LNCAP (cell line): ENCODE measurements at regions not wholly inside any gene's neighbourhood (a gene's known extent, or its start where the extent isn't known, plus 50 kb on each side); places are given as distances from the start of the nearest gene placed in this dataset.
A peak's percentile ranks its signal among the peaks of the same experiment; 100 is the strongest.

Experiments
- TF ChIP-seq, protein P1 (sequence below): fragments of 450-650 bp; IDR thresholded peaks from 2 replicates; pipeline ENCODE4 v1.5.1; 2017; ENCODE audit warnings: mild to moderate bottlenecking

DNA sequence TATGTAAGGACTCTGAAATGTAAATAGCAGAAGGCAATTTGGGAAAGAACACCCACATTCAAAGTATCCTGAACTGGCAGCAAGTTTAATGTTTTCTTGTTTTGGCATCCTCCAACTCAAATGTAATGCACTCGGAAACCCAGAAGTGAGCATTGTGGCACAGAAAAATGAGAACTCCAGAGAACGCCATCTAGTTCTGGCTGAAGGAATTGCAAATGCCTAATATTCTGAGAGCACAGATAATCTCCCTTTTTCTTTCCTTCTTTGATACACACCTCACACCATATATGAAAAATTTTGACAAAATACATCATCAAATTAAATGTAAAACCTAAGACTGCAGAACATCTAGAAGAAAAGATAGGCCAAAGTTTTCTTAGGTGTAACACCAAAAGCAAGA is 52.1 kb downstream of the PWWP3B start:
- TF ChIP-seq, protein P1, sequence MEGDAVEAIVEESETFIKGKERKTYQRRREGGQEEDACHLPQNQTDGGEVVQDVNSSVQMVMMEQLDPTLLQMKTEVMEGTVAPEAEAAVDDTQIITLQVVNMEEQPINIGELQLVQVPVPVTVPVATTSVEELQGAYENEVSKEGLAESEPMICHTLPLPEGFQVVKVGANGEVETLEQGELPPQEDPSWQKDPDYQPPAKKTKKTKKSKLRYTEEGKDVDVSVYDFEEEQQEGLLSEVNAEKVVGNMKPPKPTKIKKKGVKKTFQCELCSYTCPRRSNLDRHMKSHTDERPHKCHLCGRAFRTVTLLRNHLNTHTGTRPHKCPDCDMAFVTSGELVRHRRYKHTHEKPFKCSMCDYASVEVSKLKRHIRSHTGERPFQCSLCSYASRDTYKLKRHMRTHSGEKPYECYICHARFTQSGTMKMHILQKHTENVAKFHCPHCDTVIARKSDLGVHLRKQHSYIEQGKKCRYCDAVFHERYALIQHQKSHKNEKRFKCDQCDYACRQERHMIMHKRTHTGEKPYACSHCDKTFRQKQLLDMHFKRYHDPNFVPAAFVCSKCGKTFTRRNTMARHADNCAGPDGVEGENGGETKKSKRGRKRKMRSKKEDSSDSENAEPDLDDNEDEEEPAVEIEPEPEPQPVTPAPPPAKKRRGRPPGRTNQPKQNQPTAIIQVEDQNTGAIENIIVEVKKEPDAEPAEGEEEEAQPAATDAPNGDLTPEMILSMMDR: peak; percentile 53

DNA sequence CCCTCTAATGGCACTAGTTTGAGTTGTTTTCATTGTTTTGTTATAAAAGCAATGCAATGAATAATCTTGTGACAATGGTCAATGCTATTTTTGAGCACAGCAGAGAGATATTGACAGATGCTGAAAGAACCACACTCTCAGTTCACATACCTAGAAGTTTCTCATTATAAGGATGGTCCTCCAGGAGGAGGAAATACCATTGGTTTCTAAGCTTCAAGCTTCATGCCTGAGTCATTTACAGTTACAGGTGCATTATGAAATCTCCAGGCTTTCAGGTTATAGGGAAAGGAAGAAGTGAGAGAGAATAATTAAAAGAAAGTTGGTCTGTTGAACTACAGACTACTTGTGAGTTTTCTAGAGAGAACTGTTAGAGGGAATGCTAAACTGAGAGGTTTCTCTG is 75.3 kb downstream of the PWWP3B start:
- TF ChIP-seq, protein P1: no peak

DNA sequence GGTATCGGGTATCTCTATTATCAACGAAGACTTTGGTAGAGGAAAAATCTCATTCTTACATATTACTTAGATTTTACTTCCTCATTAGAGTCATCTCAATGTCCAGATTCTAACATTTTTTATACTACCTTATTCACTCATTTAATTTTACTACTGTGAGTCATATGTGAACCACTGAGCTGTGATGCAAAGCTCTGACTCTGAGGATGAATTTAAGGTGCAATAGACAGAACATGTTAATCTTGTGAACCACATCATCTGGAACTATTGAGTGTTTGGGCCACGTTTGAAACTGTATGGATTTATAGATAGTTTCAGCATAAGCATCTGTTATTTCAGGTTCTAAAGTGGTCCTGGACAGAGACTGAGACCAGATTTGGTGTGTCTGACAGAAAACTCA is 78.4 kb downstream of the PWWP3B start:
- TF ChIP-seq, protein P1: no peak

DNA sequence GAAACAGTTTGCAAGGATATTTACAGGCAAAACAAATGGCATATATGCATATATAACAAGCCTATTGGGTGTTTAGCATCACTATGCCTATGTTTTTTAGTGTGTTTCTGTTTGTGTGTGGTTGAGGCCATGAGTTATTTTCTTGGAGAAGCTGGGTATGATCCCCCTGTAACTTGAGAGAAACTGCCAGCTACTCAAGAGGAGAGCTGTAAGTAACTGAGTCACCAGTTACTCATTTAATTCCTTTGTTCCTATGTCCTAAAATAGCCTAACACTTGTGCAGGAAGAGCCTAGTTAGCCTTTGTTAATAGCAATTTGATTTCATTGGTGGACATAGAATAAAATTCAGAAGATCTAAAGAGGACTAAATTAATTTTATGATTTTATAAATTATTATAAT is 79.1 kb downstream of the PWWP3B start:
- TF ChIP-seq, protein P1: no peak

DNA sequence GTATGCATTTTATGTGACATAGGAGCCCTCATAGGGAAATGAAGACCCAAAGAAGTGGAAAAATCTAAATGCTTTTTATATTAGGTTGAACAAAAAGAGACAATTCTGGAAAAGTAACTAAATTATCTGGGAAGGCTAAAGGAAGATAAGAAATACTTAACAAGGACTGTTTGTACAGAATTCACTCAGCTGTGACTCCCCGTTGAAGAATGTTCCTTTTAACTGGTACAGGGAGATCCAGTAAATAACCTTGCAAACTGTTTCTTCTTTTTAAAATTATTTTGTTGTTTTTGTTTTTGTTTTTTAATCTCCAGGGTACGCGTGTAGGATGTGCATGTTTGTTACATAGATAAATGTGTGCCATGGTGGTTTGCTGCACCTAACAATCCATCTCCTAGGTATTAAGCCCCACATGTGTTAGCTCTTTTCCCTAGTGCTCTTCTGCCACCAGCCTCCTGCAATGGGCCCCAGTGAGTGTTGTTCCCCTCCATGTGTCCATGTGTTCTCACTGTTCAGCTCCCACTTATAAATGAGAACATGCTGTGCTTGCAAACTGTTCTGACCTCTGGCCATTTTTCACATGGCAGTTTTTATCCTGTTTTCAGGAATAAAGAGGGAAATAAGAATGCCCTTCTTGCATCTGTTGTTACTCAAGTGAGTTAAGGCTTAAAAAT is 81.7 kb downstream of the PWWP3B start:
- TF ChIP-seq, protein P1: no peak

DNA sequence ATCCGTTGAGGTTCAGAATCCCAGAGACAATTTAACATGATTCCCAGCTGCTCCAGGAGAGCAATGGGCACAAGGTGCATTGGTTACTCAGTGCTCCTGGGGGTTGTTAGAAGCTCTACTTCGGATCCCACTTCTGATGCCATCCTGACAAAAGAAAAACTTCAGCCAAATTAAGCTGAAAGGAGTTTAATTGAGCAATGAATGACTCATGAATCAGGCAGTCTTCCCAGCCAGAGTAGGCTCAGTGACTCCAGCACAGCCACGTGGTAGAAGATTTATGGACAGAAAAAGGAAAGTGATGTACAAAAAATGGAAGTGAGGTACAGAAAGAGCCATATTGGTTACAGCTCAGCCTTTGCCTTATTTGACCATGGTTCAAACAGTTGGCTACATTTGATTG is 95.7 kb downstream of the PWWP3B start:
- TF ChIP-seq, protein P1: no peak

DNA sequence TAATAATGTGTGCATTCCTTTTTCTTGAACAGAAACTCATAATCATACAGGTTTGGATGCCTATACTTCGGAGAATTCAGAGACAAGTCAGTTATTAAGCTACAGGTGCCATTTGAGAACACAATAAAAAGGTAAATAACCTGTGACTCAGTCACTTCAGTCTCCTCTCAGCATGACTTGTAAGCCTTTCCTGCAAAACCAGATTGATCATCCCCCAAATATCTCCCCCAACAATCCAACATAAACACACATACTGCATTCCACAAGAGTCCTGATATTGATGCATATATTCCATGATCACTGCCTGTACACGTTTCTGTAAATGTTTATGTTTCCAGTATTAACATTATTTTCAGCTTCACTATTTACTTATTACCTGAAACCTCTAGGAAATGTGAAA is 110.8 kb downstream of the PWWP3B start:
- TF ChIP-seq, protein P1: no peak

DNA sequence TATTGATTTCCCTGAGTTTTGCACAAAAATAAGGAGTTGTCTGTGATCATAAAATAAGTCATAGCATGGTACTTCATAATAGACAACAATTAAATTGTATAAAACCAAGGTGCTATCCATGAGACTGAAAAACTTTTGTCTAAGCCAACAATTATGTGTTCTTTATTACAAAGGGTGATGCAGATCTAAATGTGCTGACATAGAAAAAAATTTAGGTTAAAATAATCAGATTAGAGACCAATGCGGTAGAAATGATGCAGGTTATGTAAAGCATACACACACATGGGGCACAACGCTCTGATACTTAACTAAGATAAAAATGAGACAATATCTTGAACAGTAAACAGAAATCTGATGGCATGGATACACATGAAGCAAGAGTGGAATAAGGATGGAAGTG is 113.3 kb downstream of the PWWP3B start:
- TF ChIP-seq, protein P1: no peak
